Bronchial epithelial cell (primary cell): ENCODE measurements at regions not wholly inside any gene's neighbourhood (a gene's known extent, or its start where the extent isn't known, plus 50 kb on each side); places are given as distances from the start of the nearest gene placed in this dataset.

Experiments
- DNase-seq: peaks from one replicate; pipeline ENCODE4 v3.0.0-alpha.2; 2010; ENCODE audit warnings: low read depth
- FAIRE-seq: peaks from 2 replicates; lab custom pipeline; 2011; peaks lifted over from hg19 to GRCh38; lab: Jason Lieb, UNC
- H3K27me3 ChIP-seq: 2 replicates; pipeline ENCODE4 v1.5.1; 2011; ENCODE audit warnings: low read length; ENCODE audit not compliant: control insufficient read depth, insufficient read depth
- H3K36me3 ChIP-seq: 2 replicates; pipeline ENCODE4 v1.5.1; 2011; ENCODE audit warnings: low read length; ENCODE audit not compliant: control insufficient read depth, insufficient read depth
- H3K4me3 ChIP-seq: 2 replicates; pipeline ENCODE4 v1.5.1; 2011; ENCODE audit warnings: mild to moderate bottlenecking, low read depth, low read length, control low read depth
- CTCF ChIP-seq: IDR thresholded peaks from 2 replicates; pipeline ENCODE4 v1.5.1; 2011; ENCODE audit warnings: mild to moderate bottlenecking, moderate library complexity, low read length, control low read depth, inconsistent platforms; ENCODE audit not compliant: insufficient read depth, severe bottlenecking

GRCh38 chr7:96579119-96579518 is 130.5 kb downstream of the SEM1 start:
- Histone ChIP-seq H3K27me3 (no peaks in the 10 kb centered on the region), H3K36me3 (no peaks in the 10 kb centered on the region), H3K4me3 (no peak overlapping the region)
- FAIRE-seq: no peak
- no peak for DNase-seq
- TF ChIP-seq CTCF: no peak

DNA sequence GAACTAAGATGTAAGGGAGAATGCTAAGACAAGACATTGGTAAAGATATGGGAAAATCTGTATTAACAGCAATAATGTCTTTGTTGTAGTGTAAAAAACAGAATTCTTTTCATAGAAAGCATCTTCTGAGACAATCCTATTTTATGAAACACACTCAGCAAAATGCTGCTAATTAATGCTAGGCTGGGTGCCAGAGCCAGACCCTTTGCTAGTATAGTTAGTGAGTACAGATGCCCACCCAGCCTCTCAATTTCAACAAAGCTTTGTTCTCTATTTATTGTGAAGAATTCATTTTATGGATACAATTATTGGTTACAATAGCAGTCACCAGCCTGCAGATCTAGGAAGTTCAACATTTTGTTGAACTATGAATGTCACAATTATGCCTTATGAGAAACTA is 131.0 kb downstream of the SEM1 start:
- Histone ChIP-seq H3K36me3 (no peaks in the 10 kb centered on the region), H3K4me3 (no peak overlapping the region), H3K27me3 (no peaks in the 10 kb centered on the region)
- DNase-seq (no peak), FAIRE-seq (no peak)
- no peak for TF ChIP-seq CTCF

DNA sequence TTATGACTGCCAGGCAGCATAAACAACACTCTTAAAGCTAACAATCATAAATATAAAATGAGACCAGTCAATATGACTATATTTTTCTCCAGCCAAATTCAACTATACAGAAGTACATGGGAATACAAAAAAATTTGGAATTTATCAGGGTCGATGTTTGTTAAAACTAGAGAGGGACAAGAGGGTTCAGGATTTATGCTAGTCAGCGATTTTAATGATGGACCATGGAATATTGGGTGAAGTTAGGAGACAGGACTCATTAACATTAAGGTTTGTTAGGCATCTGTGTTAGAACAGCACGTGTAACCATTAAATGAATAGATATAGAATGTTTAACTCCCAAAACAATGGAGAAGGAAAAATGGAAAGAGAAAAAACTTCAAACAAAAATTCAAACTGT is 146.2 kb downstream of the SEM1 start:
- Histone ChIP-seq H3K4me3 (no peak overlapping the region), H3K27me3 (no peaks in the 10 kb centered on the region), H3K36me3 (no peaks in the 10 kb centered on the region)
- FAIRE-seq (no peak), DNase-seq (no peak)
- no peak for TF ChIP-seq CTCF

DNA sequence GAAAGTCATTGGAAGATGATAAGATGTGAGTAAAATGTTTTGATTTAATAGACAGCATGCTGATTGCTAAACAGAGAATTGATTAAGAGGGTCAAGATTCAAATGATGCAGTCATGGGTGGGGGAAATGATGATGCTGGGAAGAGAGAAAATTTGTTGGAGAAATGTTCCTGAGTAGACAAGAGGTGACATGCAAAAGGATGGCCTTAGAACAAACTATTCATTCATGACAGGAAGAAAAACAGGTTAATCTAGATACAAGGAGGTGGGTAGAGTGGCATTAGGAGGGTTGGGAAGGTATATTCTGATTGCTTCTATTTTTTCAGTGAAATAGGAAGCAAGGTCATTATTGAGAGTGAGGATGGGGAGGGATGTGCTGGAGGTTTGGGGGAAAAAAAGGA is 146.7 kb downstream of the SEM1 start:
- DNase-seq (peak; percentile 62), FAIRE-seq (no peak)
- no peaks in the 10 kb centered on the region for H3K36me3 ChIP-seq
- TF ChIP-seq CTCF: no peak
- H3K4me3 ChIP-seq: no peak overlapping the region
- no peaks in the 10 kb centered on the region for H3K27me3 ChIP-seq

GRCh38 chr7:96562458-96562857 is 147.2 kb downstream of the SEM1 start:
- DNase-seq: no peak
- FAIRE-seq: no peak
- no peak for TF ChIP-seq CTCF
- no peaks in the 10 kb centered on the region for H3K27me3 ChIP-seq
- no peaks in the 10 kb centered on the region for H3K36me3 ChIP-seq
- H3K4me3 ChIP-seq: no peak overlapping the region

DNA sequence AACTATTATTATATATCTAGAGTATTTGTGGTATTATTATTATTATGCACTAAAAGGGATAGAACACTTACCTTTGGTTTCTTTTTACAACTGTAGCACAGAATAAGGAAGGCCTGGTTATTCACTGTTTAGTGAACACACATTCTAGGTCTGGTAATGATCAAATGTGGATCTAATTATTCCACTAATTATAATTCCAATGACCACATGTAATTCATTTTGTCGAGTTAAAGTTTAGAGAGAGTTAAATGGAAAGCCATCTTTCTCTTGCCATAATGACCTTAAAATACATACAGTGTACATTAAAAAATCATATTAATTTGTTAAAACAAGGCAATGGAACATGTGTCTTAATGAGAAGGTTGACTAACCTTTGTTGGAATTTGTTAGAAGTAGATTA is 147.8 kb downstream of the SEM1 start:
- FAIRE-seq: no peak
- TF ChIP-seq CTCF: no peak

More for the DNA sequence above, 147.8 kb downstream of the SEM1 start:
- H3K27me3 ChIP-seq: no peaks in the 10 kb centered on the region
- H3K36me3 ChIP-seq: no peaks in the 10 kb centered on the region
- DNase-seq: no peak
- no peak overlapping the region for H3K4me3 ChIP-seq
